ENCODE measurements at regions not wholly inside any gene's neighbourhood (a gene's known extent, or its start where the extent isn't known, plus 50 kb on each side); places are given as distances from the start of the nearest gene placed in this dataset.
A peak's percentile ranks its signal among the peaks of the same experiment; 100 is the strongest.

DNA sequence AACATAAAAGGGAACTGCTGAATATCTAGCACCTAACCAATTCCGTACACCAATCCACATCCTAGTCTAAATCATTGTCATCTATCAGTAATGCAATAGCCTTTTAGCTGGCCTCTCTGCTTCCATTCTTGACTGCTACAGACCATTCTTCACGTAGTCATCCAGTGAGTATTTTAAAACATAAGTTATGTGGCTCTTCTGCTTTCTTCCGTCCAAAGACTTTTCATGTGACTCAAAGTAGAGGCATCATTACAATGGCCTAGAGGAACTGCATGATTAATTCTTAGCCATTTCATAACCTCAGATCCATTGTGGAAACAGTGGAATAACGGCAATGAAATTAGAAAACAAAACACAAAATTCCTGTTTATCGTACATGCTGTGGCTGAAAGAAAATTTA lies 88.9 kb upstream of the CBLB start:
- H3K27ac Mint-ChIP-seq: no peak overlapping the region
- peaks cover 2% of the 10 kb centered on the region for H3K9me3 Mint-ChIP-seq
- Histone ChIP-seq H3K27me3 (no peaks in the 10 kb centered on the region), H2AFZ (replicated peaks) (no peak overlapping the region), H3K4me1 (no peaks in the 10 kb centered on the region), H3K36me3 (no peaks in the 10 kb centered on the region), H3F3A (ENCODE audit: low read depth) (no peaks in the 10 kb centered on the region), H3K9ac (no peak overlapping the region), H3K79me2 (ENCODE audit: low read depth) (no peaks in the 10 kb centered on the region), H3K4me3 (no peak overlapping the region), H3K27ac (no peak overlapping the region), H4K20me1 (ENCODE audit: low read depth) (no peaks in the 10 kb centered on the region), H3K9me3 (ENCODE audit: low read depth) (no peaks in the 10 kb centered on the region), H3K4me2 (no peak overlapping the region)
- peaks cover 3% of the 10 kb centered on the region for H3K27me3 Mint-ChIP-seq (ENCODE audit: insufficient read depth, low read depth)
- TF ChIP-seq, protein P1, sequence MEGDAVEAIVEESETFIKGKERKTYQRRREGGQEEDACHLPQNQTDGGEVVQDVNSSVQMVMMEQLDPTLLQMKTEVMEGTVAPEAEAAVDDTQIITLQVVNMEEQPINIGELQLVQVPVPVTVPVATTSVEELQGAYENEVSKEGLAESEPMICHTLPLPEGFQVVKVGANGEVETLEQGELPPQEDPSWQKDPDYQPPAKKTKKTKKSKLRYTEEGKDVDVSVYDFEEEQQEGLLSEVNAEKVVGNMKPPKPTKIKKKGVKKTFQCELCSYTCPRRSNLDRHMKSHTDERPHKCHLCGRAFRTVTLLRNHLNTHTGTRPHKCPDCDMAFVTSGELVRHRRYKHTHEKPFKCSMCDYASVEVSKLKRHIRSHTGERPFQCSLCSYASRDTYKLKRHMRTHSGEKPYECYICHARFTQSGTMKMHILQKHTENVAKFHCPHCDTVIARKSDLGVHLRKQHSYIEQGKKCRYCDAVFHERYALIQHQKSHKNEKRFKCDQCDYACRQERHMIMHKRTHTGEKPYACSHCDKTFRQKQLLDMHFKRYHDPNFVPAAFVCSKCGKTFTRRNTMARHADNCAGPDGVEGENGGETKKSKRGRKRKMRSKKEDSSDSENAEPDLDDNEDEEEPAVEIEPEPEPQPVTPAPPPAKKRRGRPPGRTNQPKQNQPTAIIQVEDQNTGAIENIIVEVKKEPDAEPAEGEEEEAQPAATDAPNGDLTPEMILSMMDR (IDR thresholded peaks at IDR 0.05): no peak
- TF ChIP-seq EZH2 (IDR thresholded peaks at IDR 0.05): no peak
- H3K36me3 Mint-ChIP-seq: no peaks in the 10 kb centered on the region
- no peak for DNase-seq (ENCODE audit: low spot score)
- H3K4me1 Mint-ChIP-seq: peaks cover 11% of the 10 kb centered on the region
- no peak overlapping the region for H3K4me3 Mint-ChIP-seq

DNA sequence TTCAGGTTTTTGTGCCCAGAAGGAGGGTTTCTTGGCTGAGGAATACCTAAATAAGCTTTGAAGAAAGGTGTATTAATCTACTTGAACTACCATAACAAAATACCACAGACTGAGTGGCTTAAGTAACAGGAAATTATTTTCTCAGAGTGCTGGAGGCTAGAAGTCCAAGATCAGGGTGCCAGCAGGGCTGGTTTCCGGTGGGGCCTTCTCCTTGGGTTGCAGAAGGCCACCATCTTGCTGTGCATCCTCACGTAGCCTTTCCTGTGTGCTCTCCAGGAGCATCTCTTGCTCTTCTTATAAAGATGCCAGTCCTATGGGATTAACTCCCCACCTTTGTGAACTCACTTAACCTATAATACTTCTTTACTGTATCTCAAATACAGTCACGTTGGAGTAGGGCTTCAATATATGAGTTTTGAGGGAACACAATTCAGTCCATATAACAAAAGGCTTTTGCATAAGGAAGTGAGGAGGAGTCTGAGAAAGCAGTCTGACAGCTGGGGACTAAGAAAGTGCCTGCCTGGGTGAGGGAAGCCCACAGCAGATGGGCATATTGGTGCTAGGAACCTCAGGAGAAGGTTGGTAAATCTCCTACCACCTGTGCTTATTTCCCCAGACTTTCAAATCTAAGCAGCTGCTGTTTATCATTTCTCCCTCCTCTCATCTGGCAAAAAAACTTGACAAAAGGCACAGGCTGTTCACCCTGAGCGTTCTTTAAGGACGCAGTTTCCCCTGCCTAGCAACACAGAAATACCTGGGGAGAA lies 89.6 kb upstream of the CBLB start:
- Histone ChIP-seq H3F3A (ENCODE audit: low read depth) (no peaks in the 10 kb centered on the region), H3K9me3 (ENCODE audit: low read depth) (no peaks in the 10 kb centered on the region), H2AFZ (replicated peaks) (peak overlapping the region; percentile 6), H3K27me3 (no peaks in the 10 kb centered on the region), H4K20me1 (ENCODE audit: low read depth) (no peaks in the 10 kb centered on the region), H3K4me2 (no peak overlapping the region), H3K4me3 (no peak overlapping the region), H3K4me1 (no peaks in the 10 kb centered on the region), H3K9ac (no peak overlapping the region), H3K36me3 (no peaks in the 10 kb centered on the region), H3K27ac (no peak overlapping the region), H3K79me2 (ENCODE audit: low read depth) (no peaks in the 10 kb centered on the region)
- Mint-ChIP-seq H3K4me3 (no peak overlapping the region), H3K27ac (no peak overlapping the region), H3K4me1 (peaks cover 11% of the 10 kb centered on the region), H3K27me3 (ENCODE audit: insufficient read depth, low read depth) (peaks cover 3% of the 10 kb centered on the region), H3K9me3 (no peaks in the 10 kb centered on the region), H3K36me3 (no peaks in the 10 kb centered on the region)
- no peak for DNase-seq (ENCODE audit: low spot score)
- TF ChIP-seq EZH2phosphoT487 (IDR thresholded peaks at IDR 0.05) (no peak), EZH2 (IDR thresholded peaks at IDR 0.05) (no peak)
- TF ChIP-seq, protein P1 (IDR thresholded peaks at IDR 0.05): no peak

DNA sequence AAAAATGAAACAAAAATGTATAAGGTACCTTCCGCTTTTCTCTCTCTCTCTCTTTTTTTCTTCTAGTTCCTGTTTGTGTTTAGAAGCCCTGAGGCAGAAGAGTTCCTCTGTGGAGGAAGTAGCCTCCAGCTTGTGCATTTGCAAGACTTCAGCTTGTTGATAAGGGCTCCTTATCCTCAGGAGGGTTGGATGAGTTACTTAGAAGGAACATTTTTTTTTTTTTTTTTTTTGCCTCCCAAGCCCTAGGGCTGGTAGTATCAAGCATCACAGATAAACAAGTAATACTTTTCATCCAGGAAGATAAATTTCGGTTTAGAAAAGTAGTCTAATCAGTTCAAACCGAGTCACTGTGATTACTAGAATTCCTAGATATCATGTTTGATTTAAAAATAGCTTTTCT lies 91.0 kb upstream of the CBLB start:
- no peaks in the 10 kb centered on the region for H3K4me1 ChIP-seq
- H3K36me3 ChIP-seq: no peaks in the 10 kb centered on the region
- Mint-ChIP-seq H3K27me3 (ENCODE audit: insufficient read depth, low read depth) (peaks cover 3% of the 10 kb centered on the region), H3K4me1 (peaks cover 11% of the 10 kb centered on the region), H3K4me3 (no peak overlapping the region), H3K36me3 (no peaks in the 10 kb centered on the region), H3K27ac (no peak overlapping the region), H3K9me3 (no peaks in the 10 kb centered on the region)
- no peaks in the 10 kb centered on the region for H3K9me3 ChIP-seq (ENCODE audit: low read depth)
- no peaks in the 10 kb centered on the region for H3K27me3 ChIP-seq
- H3K27ac ChIP-seq: no peak overlapping the region
- H3F3A ChIP-seq (ENCODE audit: low read depth): no peaks in the 10 kb centered on the region
- no peak overlapping the region for H3K4me3 ChIP-seq
- no peak overlapping the region for H3K4me2 ChIP-seq
- H4K20me1 ChIP-seq (ENCODE audit: low read depth): no peaks in the 10 kb centered on the region
- no peak overlapping the region for H2AFZ ChIP-seq (replicated peaks)
- TF ChIP-seq EZH2 (IDR thresholded peaks at IDR 0.05): no peak
- no peak for TF ChIP-seq EZH2phosphoT487 (IDR thresholded peaks at IDR 0.05)
- TF ChIP-seq, protein P1 (IDR thresholded peaks at IDR 0.05): no peak
- no peak for DNase-seq (ENCODE audit: low spot score)
- H3K79me2 ChIP-seq (ENCODE audit: low read depth): no peaks in the 10 kb centered on the region
- no peak overlapping the region for H3K9ac ChIP-seq

Data from neural progenitor cell (in vitro differentiated cells).